Fibroblast of skin of right biceps (primary cell): ENCODE measurements at regions not wholly inside any gene's neighbourhood (a gene's known extent, or its start where the extent isn't known, plus 50 kb on each side); places are given as distances from the start of the nearest gene placed in this dataset.
"Not testable (repeated sequence)": the region's sequence is repeated elsewhere in the genome, so short reads cannot be mapped to it uniquely, and the experiment has no call there.

Source experiments
- DNase-seq: peaks from one replicate; pipeline ENCODE4 v3.0.0-alpha.2; 2013

GRCh38 chr16:85278839-85279238, 166.6 kb upstream of the CIBAR2 start:
- DNase-seq: no peak

GRCh38 chr16:85279402-85279801, 167.1 kb upstream of the CIBAR2 start:
- DNase-seq: no peak

GRCh38 chr16:85279825-85280545, 167.7 kb upstream of the CIBAR2 start:
- DNase-seq: no peak

- DNase-seq: no peak
Observed at GRCh38 chr16:85281181-85281580, 168.9 kb upstream of the CIBAR2 start.

- DNase-seq: no peak
Observed at GRCh38 chr16:85282842-85283241, 170.6 kb upstream of the CIBAR2 start.

- DNase-seq: no peak
Observed at GRCh38 chr16:85283305-85284050, 171.2 kb upstream of the CIBAR2 start.

GRCh38 chr16:85284141-85284817, 172.0 kb upstream of the CIBAR2 start:
- no peak for DNase-seq

- no peak for DNase-seq
Observed at GRCh38 chr16:85285681-85286065, 173.4 kb upstream of the CIBAR2 start.

GRCh38 chr16:85286066-85286831, 174.0 kb upstream of the CIBAR2 start:
- DNase-seq: peak; percentile 66

GRCh38 chr16:85286951-85287814, 174.9 kb upstream of the CIBAR2 start:
- DNase-seq: peak; percentile 71

- not testable (repeated sequence) for DNase-seq
Observed at GRCh38 chr16:85287815-85288109, 175.5 kb upstream of the CIBAR2 start.

GRCh38 chr16:85288341-85288868, 176.1 kb upstream of the CIBAR2 start:
- no peak for DNase-seq

GRCh38 chr16:85288869-85289660, 176.8 kb upstream of the CIBAR2 start:
- no peak for DNase-seq

GRCh38 chr16:85289760-85290625, 177.7 kb upstream of the CIBAR2 start:
- DNase-seq: no peak

- DNase-seq: no peak
Observed at GRCh38 chr16:85290626-85291301, 178.5 kb upstream of the CIBAR2 start.

- no peak for DNase-seq
Observed at GRCh38 chr16:85291302-85292148, 179.3 kb upstream of the CIBAR2 start.

- no peak for DNase-seq
Observed at GRCh38 chr16:85293458-85293857, 181.2 kb upstream of the CIBAR2 start.

- DNase-seq: no peak
Observed at GRCh38 chr16:85293904-85294642, 181.8 kb upstream of the CIBAR2 start.
